ENCODE measurements at regions not wholly inside any gene's neighbourhood (a gene's known extent, or its start where the extent isn't known, plus 50 kb on each side); places are given as distances from the start of the nearest gene placed in this dataset.

DNA sequence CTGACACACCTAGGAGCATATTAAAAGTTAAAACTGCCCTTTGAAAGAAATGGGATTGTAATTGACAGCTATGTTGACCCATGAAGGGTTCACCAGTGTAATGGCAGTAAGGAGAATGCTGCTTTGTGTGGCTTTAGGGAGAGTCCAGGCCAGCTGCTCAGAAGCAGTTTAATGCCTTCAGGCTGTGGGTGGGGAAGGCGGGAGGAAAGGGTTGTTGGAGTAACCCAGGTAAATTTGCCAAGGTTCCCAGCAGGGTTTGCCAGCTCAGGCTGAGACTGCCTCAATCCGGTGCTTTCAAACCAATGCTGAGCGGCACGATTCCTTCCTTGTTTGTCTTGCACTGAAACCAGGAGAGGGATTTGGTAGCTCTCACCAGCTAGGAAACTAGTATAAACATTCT, 637.2 kb downstream of the INHBA start:
- no peak for DNase-seq
- Mint-ChIP-seq H3K4me3 (no peak overlapping the region), H3K9me3 (peaks cover 2% of the 10 kb centered on the region in 2 donors), H3K27ac (no peak overlapping the region), H3K27me3 (ENCODE audit: low read depth in 2 of 2) (no peaks in the 10 kb centered on the region), H3K4me1 (no peaks in the 10 kb centered on the region), H3K36me3 (no peaks in the 10 kb centered on the region)
- H3K27ac ChIP-seq (ENCODE audit: low read length), result no peak overlapping the region
- WGBS (ENCODE audit: insufficient coverage), result 92% methylated on average over 4 of the region's 4 CpGs
- H3K36me3 ChIP-seq (ENCODE audit: control insufficient read depth, insufficient read depth, low read length), result no peaks in the 10 kb centered on the region
- no peaks in the 10 kb centered on the region for H3K27me3 ChIP-seq (ENCODE audit: control insufficient read depth, insufficient read depth, low read length)
- H3K9me3 ChIP-seq (ENCODE audit: control insufficient read depth, insufficient read depth, low read length), result no peaks in the 10 kb centered on the region
- no peak overlapping the region for H3K4me3 ChIP-seq (ENCODE audit: low read length)
- intact Hi-C loops (cut with micrococcal nuclease), result no loop called here
- TF ChIP-seq, protein P1, sequence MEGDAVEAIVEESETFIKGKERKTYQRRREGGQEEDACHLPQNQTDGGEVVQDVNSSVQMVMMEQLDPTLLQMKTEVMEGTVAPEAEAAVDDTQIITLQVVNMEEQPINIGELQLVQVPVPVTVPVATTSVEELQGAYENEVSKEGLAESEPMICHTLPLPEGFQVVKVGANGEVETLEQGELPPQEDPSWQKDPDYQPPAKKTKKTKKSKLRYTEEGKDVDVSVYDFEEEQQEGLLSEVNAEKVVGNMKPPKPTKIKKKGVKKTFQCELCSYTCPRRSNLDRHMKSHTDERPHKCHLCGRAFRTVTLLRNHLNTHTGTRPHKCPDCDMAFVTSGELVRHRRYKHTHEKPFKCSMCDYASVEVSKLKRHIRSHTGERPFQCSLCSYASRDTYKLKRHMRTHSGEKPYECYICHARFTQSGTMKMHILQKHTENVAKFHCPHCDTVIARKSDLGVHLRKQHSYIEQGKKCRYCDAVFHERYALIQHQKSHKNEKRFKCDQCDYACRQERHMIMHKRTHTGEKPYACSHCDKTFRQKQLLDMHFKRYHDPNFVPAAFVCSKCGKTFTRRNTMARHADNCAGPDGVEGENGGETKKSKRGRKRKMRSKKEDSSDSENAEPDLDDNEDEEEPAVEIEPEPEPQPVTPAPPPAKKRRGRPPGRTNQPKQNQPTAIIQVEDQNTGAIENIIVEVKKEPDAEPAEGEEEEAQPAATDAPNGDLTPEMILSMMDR (IDR thresholded peaks at IDR 0.05), result no peak
- ATAC-seq, result no peak
- H3K4me1 ChIP-seq (ENCODE audit: control insufficient read depth, insufficient read depth, low read length), result no peaks in the 10 kb centered on the region

DNA sequence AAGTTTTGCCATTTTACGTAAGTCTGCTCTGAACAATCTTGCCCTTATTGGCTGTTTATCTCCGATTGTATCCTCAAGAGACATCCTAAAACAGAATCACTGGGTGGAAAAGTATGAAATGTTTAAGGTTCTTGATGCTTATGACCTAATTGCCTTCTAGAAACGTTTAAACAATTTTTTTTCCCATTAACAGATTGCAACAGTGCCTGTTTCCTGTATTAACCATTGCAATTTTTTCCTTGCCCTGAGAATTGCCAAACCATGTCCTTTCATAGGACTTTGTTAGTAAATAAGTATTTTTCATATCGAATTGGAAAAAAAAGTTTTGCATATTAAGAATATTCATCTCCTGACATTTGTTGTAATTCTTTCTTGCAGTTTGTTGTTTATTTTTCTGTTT, 639.8 kb downstream of the INHBA start:
- no peak overlapping the region for H3K27ac Mint-ChIP-seq
- DNase-seq (no peak), ATAC-seq (no peak)
- intact Hi-C loops (cut with micrococcal nuclease), result no loop called here
- TF ChIP-seq, protein P1 (IDR thresholded peaks at IDR 0.05), result no peak
- no peaks in the 10 kb centered on the region for H3K27me3 Mint-ChIP-seq (ENCODE audit: low read depth in 2 of 2)
- peaks cover 2 to 3% of the 10 kb centered on the region in 2 donors for H3K9me3 Mint-ChIP-seq
- no peaks in the 10 kb centered on the region for H3K36me3 ChIP-seq (ENCODE audit: control insufficient read depth, insufficient read depth, low read length)
- no peaks in the 10 kb centered on the region for H3K27me3 ChIP-seq (ENCODE audit: control insufficient read depth, insufficient read depth, low read length)
- no peaks in the 10 kb centered on the region for H3K9me3 ChIP-seq (ENCODE audit: control insufficient read depth, insufficient read depth, low read length)
- no peaks in the 10 kb centered on the region for H3K4me1 ChIP-seq (ENCODE audit: control insufficient read depth, insufficient read depth, low read length)
- 62% methylated on average over 3 of the region's 4 CpGs for WGBS (ENCODE audit: insufficient coverage)
- no peak overlapping the region for H3K4me3 Mint-ChIP-seq
- no peaks in the 10 kb centered on the region for H3K36me3 Mint-ChIP-seq
- no peak overlapping the region for H3K27ac ChIP-seq (ENCODE audit: low read length)
- H3K4me1 Mint-ChIP-seq, result no peaks in the 10 kb centered on the region
- H3K4me3 ChIP-seq (ENCODE audit: low read length), result no peak overlapping the region

DNA sequence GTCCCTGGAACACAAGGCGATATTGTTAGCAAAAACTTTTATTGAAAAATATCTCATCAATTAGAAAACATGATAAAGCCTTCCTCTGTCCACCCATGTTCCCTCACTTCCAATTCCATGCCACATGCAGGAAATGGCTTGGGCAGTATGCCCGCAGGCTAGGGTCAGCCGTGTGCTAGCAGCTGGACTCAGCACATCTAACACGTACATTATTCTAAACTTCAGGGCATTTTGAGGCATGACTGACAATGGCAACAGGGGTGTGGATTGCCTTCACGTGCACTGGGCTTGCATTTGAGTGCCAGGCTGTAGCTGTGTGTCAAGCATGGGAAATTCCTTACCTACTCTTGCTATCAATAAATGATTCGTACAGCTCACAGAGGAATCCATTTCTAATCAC, 642.1 kb downstream of the INHBA start:
- peaks cover 7% of the 10 kb centered on the region in 2 donors for H3K9me3 Mint-ChIP-seq
- H3K4me3 Mint-ChIP-seq, result no peak overlapping the region
- no peak for ATAC-seq
- Histone ChIP-seq H3K4me3 (ENCODE audit: low read length) (no peak overlapping the region), H3K9me3 (ENCODE audit: control insufficient read depth, insufficient read depth, low read length) (peaks cover 3% of the 10 kb centered on the region), H3K36me3 (ENCODE audit: control insufficient read depth, insufficient read depth, low read length) (no peaks in the 10 kb centered on the region), H3K4me1 (ENCODE audit: control insufficient read depth, insufficient read depth, low read length) (no peaks in the 10 kb centered on the region), H3K27me3 (ENCODE audit: control insufficient read depth, insufficient read depth, low read length) (no peaks in the 10 kb centered on the region), H3K27ac (ENCODE audit: low read length) (no peak overlapping the region)
- H3K36me3 Mint-ChIP-seq, result no peaks in the 10 kb centered on the region
- no peak for DNase-seq
- TF ChIP-seq, protein P1 (IDR thresholded peaks at IDR 0.05), result no peak
- no peaks in the 10 kb centered on the region for H3K27me3 Mint-ChIP-seq (ENCODE audit: low read depth in 2 of 2)
- intact Hi-C loops (cut with micrococcal nuclease), result no loop called here
- H3K27ac Mint-ChIP-seq, result no peak overlapping the region
- WGBS (ENCODE audit: insufficient coverage), result 93% methylated on average over 6 of the region's 6 CpGs
- H3K4me1 Mint-ChIP-seq, result no peaks in the 10 kb centered on the region

DNA sequence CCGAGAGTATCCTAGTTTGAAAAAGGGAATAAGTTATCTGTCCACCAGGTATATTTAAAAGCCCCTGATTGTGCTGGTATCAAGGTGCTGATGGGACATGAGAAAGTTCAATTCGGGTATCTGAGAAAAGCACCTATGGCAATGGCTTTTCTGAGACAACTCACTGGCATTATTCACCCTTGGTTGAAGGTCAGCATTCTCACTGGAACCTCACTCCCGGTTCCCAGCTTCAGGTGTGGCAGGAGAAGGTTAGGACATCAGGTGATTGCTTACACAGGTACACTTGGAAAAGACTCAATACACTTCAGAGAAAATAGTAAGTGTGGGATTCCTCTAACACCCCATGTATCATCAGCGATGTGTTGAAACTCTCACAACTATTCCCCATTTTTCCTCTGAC, 643.1 kb downstream of the INHBA start:
- no peak overlapping the region for H3K4me3 ChIP-seq (ENCODE audit: low read length)
- Mint-ChIP-seq H3K9me3 (peaks cover 5 to 6% of the 10 kb centered on the region in 2 donors), H3K27me3 (ENCODE audit: low read depth in 2 of 2) (no peaks in the 10 kb centered on the region), H3K36me3 (no peaks in the 10 kb centered on the region), H3K4me1 (no peaks in the 10 kb centered on the region), H3K4me3 (no peak overlapping the region), H3K27ac (no peak overlapping the region)
- H3K4me1 ChIP-seq (ENCODE audit: control insufficient read depth, insufficient read depth, low read length), result no peaks in the 10 kb centered on the region
- TF ChIP-seq, protein P1 (IDR thresholded peaks at IDR 0.05), result no peak
- intact Hi-C loops (cut with micrococcal nuclease), result no loop called here
- H3K36me3 ChIP-seq (ENCODE audit: control insufficient read depth, insufficient read depth, low read length), result no peaks in the 10 kb centered on the region
- WGBS (ENCODE audit: insufficient coverage), result 89% methylated on average over 4 of the region's 4 CpGs
- H3K27ac ChIP-seq (ENCODE audit: low read length), result no peak overlapping the region
- ATAC-seq (no peak), DNase-seq (no peak)
- no peaks in the 10 kb centered on the region for H3K27me3 ChIP-seq (ENCODE audit: control insufficient read depth, insufficient read depth, low read length)
- peaks cover 6% of the 10 kb centered on the region for H3K9me3 ChIP-seq (ENCODE audit: control insufficient read depth, insufficient read depth, low read length)

Data from natural killer cell (primary cell).